Choroid plexus epithelial cell (primary cell): ENCODE measurements at regions not wholly inside any gene's neighbourhood (a gene's known extent, or its start where the extent isn't known, plus 50 kb on each side); places are given as distances from the start of the nearest gene placed in this dataset.
A peak's percentile ranks its signal among the peaks of the same experiment; 100 is the strongest.

ENCODE experiments used
- DNase-seq: peaks from one replicate; pipeline ENCODE4 v3.0.0-alpha.2; 2010; ENCODE audit warnings: low read depth
- H3K4me3 ChIP-seq: 2 replicates; pipeline ENCODE4 v1.5.1; 2011; ENCODE audit warnings: low read depth, mild to moderate bottlenecking, control low read depth, low read length, moderate library complexity
- TF ChIP-seq, protein P1 (sequence below): conservative IDR thresholded peaks from 2 replicates; pipeline ENCODE4 v1.5.1; 2011; ENCODE audit warnings: low read depth, mild to moderate bottlenecking, control low read depth, inconsistent platforms, low read length, moderate library complexity

- TF ChIP-seq, protein P1, sequence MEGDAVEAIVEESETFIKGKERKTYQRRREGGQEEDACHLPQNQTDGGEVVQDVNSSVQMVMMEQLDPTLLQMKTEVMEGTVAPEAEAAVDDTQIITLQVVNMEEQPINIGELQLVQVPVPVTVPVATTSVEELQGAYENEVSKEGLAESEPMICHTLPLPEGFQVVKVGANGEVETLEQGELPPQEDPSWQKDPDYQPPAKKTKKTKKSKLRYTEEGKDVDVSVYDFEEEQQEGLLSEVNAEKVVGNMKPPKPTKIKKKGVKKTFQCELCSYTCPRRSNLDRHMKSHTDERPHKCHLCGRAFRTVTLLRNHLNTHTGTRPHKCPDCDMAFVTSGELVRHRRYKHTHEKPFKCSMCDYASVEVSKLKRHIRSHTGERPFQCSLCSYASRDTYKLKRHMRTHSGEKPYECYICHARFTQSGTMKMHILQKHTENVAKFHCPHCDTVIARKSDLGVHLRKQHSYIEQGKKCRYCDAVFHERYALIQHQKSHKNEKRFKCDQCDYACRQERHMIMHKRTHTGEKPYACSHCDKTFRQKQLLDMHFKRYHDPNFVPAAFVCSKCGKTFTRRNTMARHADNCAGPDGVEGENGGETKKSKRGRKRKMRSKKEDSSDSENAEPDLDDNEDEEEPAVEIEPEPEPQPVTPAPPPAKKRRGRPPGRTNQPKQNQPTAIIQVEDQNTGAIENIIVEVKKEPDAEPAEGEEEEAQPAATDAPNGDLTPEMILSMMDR: no peak
- H3K4me3 ChIP-seq: no peak overlapping the region
- no peak for DNase-seq
These were observed 51.0 kb downstream of the FAT4 start for GRCh38 chr4:125365731-125366130.

- H3K4me3 ChIP-seq: no peak overlapping the region
- peak; percentile 66 for DNase-seq
- TF ChIP-seq, protein P1: no peak
These were observed 53.4 kb downstream of the FAT4 start for GRCh38 chr4:125368146-125368545.

DNA sequence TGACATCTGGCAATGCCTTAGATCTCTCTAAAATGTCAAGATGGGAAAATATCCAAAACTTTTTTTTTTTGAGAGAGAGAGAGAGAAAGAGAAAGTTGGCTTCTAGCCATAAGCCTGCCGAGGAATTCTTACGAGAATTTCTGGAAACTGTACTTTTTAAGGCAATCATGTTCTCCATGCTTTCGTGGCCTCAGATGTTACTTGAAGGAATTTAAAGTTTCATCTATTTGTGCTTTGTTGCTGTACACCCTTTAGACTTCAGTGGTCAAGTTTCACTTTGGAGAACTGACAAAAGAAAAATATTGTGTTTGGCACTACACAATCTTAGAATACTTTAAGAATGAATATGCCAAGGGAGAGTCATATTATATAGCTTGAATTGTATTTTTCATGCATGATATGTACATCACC lies 53.9 kb downstream of the FAT4 start:
- TF ChIP-seq, protein P1: no peak
- peak overlapping the region; percentile 37 for H3K4me3 ChIP-seq
- peak; percentile 94 for DNase-seq

DNA sequence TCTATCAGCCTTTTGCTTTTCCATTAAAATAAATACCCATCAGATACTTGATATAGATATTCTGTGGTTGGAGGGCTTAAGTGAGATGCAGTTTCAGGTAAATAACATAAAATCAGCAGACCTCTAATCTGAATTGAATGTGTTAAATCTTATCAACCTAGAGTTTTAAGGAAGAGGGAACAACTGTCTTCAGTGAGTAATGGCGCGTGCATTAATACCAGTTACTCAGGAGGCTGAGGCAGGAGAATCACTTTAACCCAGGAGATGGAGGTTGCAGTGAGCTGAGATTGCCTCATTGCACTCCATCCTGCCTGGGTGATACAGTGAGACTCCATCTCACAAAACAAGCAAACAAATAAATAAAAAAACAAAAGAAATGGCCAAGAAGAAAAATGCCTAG lies 54.3 kb downstream of the FAT4 start:
- TF ChIP-seq, protein P1: no peak
- DNase-seq: peak; percentile 25
- no peak overlapping the region for H3K4me3 ChIP-seq

DNA sequence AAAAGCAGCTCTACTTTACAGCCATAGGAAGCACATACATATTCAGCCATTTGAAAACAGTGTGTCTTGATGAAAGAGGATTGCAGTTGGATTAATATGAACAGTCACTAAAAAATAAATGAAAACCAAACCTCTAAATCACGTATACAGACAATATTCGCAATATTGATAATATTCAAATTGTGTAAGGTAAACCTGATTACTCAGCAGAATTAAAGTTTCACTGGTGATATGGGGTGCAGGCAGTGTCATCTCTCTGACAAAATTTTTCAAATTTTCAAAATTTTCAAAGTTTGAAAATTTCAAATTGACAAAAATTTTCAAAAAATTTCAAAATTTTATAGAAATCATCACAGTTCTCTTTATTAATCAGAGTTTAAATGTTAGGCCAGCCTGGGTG lies 55.7 kb downstream of the FAT4 start:
- TF ChIP-seq, protein P1: no peak
- no peak overlapping the region for H3K4me3 ChIP-seq
- no peak for DNase-seq

GRCh38 chr4:125382995-125383394 lies 68.2 kb downstream of the FAT4 start:
- no peak overlapping the region for H3K4me3 ChIP-seq
- peak; percentile 38 for DNase-seq
- TF ChIP-seq, protein P1: no peak

DNA sequence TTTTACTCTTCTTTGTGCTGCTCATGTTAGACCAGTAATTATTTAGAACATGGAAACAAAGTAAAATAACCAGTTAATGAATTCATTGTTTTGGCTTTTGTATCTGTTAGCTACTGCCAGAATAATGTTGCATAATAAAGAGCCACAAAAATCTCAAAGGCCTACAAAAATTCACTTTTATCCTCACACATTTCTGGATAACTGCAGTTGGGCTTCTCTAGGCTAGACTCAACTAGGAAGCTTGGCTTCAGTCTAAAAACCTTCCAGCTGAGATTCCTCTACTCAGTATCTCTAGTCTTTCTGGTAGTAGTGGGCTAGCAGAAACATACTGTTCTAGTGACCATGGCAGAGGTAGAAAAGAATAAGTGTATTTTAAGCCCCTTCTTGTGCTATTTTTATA lies 73.0 kb downstream of the FAT4 start:
- TF ChIP-seq, protein P1: no peak
- peak; percentile 24 for DNase-seq
- no peak overlapping the region for H3K4me3 ChIP-seq
